Endodermal cell (in vitro differentiated cells): ENCODE measurements at regions not wholly inside any gene's neighbourhood (a gene's known extent, or its start where the extent isn't known, plus 50 kb on each side); places are given as distances from the start of the nearest gene placed in this dataset.

Experiments used
- DNase-seq: peaks from one replicate; pipeline ENCODE4 v3.0.0-alpha.2; 2017
- H3K27ac ChIP-seq: 2 replicates; pipeline ENCODE4 v1.5.1; 2013; ENCODE audit warnings: mild to moderate bottlenecking, low read depth, low read length, moderate library complexity
- H3K27me3 ChIP-seq: 2 replicates; pipeline ENCODE4 v1.6.1; 2013; ENCODE audit warnings: mild to moderate bottlenecking, low read length, moderate library complexity; ENCODE audit not compliant: insufficient read depth, control insufficient read depth, poor library complexity, severe bottlenecking
- H3K36me3 ChIP-seq: 2 replicates; pipeline ENCODE4 v1.7.0; 2013; ENCODE audit warnings: mild to moderate bottlenecking, low read length, moderate library complexity; ENCODE audit not compliant: control insufficient read depth, insufficient read depth
- H3K4me1 ChIP-seq: one replicate; pipeline ENCODE4 v1.7.0; 2013; ENCODE audit warnings: low read length; ENCODE audit not compliant: control insufficient read depth, insufficient read depth
- H3K4me3 ChIP-seq: 2 replicates; pipeline ENCODE4 v1.5.1; 2013; ENCODE audit warnings: mild to moderate bottlenecking, low read length, moderate library complexity
- H3K9ac ChIP-seq: 2 replicates; pipeline ENCODE4 v1.6.1; 2013; ENCODE audit warnings: mild to moderate bottlenecking, low read length, moderate library complexity; ENCODE audit not compliant: poor library complexity, severe bottlenecking; ENCODE audit errors: extremely low read depth
- H3K9me3 ChIP-seq: 2 replicates; pipeline ENCODE4 v1.6.1; 2013; ENCODE audit warnings: mild to moderate bottlenecking, low read length, moderate library complexity; ENCODE audit not compliant: control insufficient read depth
- H3K27ac Mint-ChIP-seq: 2 replicates; pipeline ENCODE4 v1.8.0; 2020; ENCODE audit warnings: mixed read lengths
- H3K27me3 Mint-ChIP-seq: 2 replicates; pipeline ENCODE4 v1.8.0; 2021; ENCODE audit warnings: mild to moderate bottlenecking, mixed read lengths; ENCODE audit not compliant: insufficient read depth
- H3K36me3 Mint-ChIP-seq: 2 replicates; pipeline ENCODE4 v1.8.0; 2020; ENCODE audit warnings: low read depth, mixed read lengths
- H3K4me1 Mint-ChIP-seq: 2 replicates; pipeline ENCODE4 v1.8.0; 2020; ENCODE audit warnings: mixed read lengths
- H3K4me3 Mint-ChIP-seq: 2 replicates; pipeline ENCODE4 v1.8.0; 2020; ENCODE audit warnings: mild to moderate bottlenecking, moderate library complexity, mixed read lengths
- H3K9me3 Mint-ChIP-seq: 2 replicates; pipeline ENCODE4 v1.8.0; 2020; ENCODE audit warnings: mild to moderate bottlenecking, mixed read lengths
- CTCF ChIP-seq: fragments of 200-600 bp; sonication (generic); conservative IDR thresholded peaks from 2 replicates; pipeline ENCODE4 v1.5.0; 2021; ENCODE audit warnings: antibody characterized with exemption, mild to moderate bottlenecking
- WGBS, 2 experiments: methylation state at CpG; one replicate each; pipeline versions ENCODE4 v1.1.5 to v1.1.7; 2013; ENCODE audit warnings: missing lambda C conversion rate in 2 of 2, mixed read lengths in 1 of 2; ENCODE audit not compliant: insufficient coverage in 1 of 2, insufficient read length in 1 of 2; 5-methylcytosine and 5-hydroxymethylcytosine counted together

GRCh38 chr1:70754701-70755100, 292.9 kb downstream of the PTGER3 start:
- Mint-ChIP-seq H3K4me3 (no peak overlapping the region), H3K36me3 (no peaks in the 10 kb centered on the region), H3K4me1 (peaks cover 11% of the 10 kb centered on the region), H3K27me3 (peaks cover 25% of the 10 kb centered on the region), H3K27ac (no peak overlapping the region), H3K9me3 (no peaks in the 10 kb centered on the region)
- DNase-seq = no peak
- 76% methylated on average over 4 of the region's 4 CpGs; no CpG with 5 or more reads in 1 of the 2 experiments for WGBS, 2 experiments
- no peak overlapping the region for H3K4me3 ChIP-seq
- no peak for TF ChIP-seq CTCF
- H3K4me1 ChIP-seq = no peaks in the 10 kb centered on the region
- H3K27ac ChIP-seq = no peak overlapping the region
- H3K9ac ChIP-seq = no peak overlapping the region
- H3K36me3 ChIP-seq = no peaks in the 10 kb centered on the region
- peaks cover 23% of the 10 kb centered on the region for H3K27me3 ChIP-seq
- no peaks in the 10 kb centered on the region for H3K9me3 ChIP-seq

GRCh38 chr1:70760154-70760553, 287.5 kb downstream of the PTGER3 start:
- H3K4me3 Mint-ChIP-seq = no peak overlapping the region
- H3K36me3 ChIP-seq = no peaks in the 10 kb centered on the region
- H3K27me3 ChIP-seq = peaks cover 5% of the 10 kb centered on the region
- H3K27ac Mint-ChIP-seq = no peak overlapping the region
- H3K4me3 ChIP-seq = no peak overlapping the region
- no peak overlapping the region for H3K27ac ChIP-seq
- no peak for DNase-seq
- no peak overlapping the region for H3K9ac ChIP-seq
- 92% methylated on average over 2 of the region's 2 CpGs; no CpG with 5 or more reads in 1 of the 2 experiments for WGBS, 2 experiments
- no peaks in the 10 kb centered on the region for H3K36me3 Mint-ChIP-seq
- no peaks in the 10 kb centered on the region for H3K4me1 ChIP-seq
- no peaks in the 10 kb centered on the region for H3K9me3 ChIP-seq
- H3K9me3 Mint-ChIP-seq = no peaks in the 10 kb centered on the region
- H3K4me1 Mint-ChIP-seq = peaks cover 3% of the 10 kb centered on the region
- TF ChIP-seq CTCF = no peak
- no peaks in the 10 kb centered on the region for H3K27me3 Mint-ChIP-seq

- H3K9me3 ChIP-seq = no peaks in the 10 kb centered on the region
- H3K9ac ChIP-seq = no peak overlapping the region
- no peak overlapping the region for H3K4me3 Mint-ChIP-seq
- DNase-seq = no peak
- no peak overlapping the region for H3K4me3 ChIP-seq
- WGBS, 2 experiments = 89 to 100% methylated on average over 1 to 2 of the region's 2 CpGs
- no peaks in the 10 kb centered on the region for H3K4me1 ChIP-seq
- H3K9me3 Mint-ChIP-seq = no peaks in the 10 kb centered on the region
- no peaks in the 10 kb centered on the region for H3K4me1 Mint-ChIP-seq
- no peak overlapping the region for H3K27ac ChIP-seq
- H3K27me3 Mint-ChIP-seq = peaks cover 2% of the 10 kb centered on the region
- H3K27ac Mint-ChIP-seq = no peak overlapping the region
- no peaks in the 10 kb centered on the region for H3K27me3 ChIP-seq
- TF ChIP-seq CTCF = no peak
- no peaks in the 10 kb centered on the region for H3K36me3 ChIP-seq
- no peaks in the 10 kb centered on the region for H3K36me3 Mint-ChIP-seq
Observed at GRCh38 chr1:70762386-70762785, 285.2 kb downstream of the PTGER3 start.
